ENCODE measurements at regions not wholly inside any gene's neighbourhood (a gene's known extent, or its start where the extent isn't known, plus 50 kb on each side); places are given as distances from the start of the nearest gene placed in this dataset.

- Histone ChIP-seq H3K27me3 (ENCODE audit: control insufficient read depth in 3 of 3, insufficient read depth in 3 of 3, low read length in 2 of 3) (no peaks in the 10 kb centered on the region), H3K36me3 (ENCODE audit: control insufficient read depth in 4 of 4, insufficient read depth in 4 of 4, low read length in 4 of 4) (no peaks in the 10 kb centered on the region), H3K4me1 (ENCODE audit: control insufficient read depth in 5 of 5, insufficient read depth in 5 of 5, low read length in 5 of 5) (no peaks in the 10 kb centered on the region), H3K9me3 (ENCODE audit: control insufficient read depth in 4 of 4, insufficient read depth in 3 of 4, low read length in 3 of 4) (no peaks in the 10 kb centered on the region), H3K4me3 (no peak overlapping the region), H3K9ac (ENCODE audit: insufficient read depth in 1 of 2, low read length in 2 of 2) (no peak overlapping the region), H3K27ac (ENCODE audit: low read depth in 1 of 2, low read length in 1 of 2) (no peak overlapping the region)
- DNase-seq = no peak
- no peak for ATAC-seq (ENCODE audit: insufficient read depth, low FRiP score)
- TF ChIP-seq, protein P1, sequence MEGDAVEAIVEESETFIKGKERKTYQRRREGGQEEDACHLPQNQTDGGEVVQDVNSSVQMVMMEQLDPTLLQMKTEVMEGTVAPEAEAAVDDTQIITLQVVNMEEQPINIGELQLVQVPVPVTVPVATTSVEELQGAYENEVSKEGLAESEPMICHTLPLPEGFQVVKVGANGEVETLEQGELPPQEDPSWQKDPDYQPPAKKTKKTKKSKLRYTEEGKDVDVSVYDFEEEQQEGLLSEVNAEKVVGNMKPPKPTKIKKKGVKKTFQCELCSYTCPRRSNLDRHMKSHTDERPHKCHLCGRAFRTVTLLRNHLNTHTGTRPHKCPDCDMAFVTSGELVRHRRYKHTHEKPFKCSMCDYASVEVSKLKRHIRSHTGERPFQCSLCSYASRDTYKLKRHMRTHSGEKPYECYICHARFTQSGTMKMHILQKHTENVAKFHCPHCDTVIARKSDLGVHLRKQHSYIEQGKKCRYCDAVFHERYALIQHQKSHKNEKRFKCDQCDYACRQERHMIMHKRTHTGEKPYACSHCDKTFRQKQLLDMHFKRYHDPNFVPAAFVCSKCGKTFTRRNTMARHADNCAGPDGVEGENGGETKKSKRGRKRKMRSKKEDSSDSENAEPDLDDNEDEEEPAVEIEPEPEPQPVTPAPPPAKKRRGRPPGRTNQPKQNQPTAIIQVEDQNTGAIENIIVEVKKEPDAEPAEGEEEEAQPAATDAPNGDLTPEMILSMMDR (IDR thresholded peaks at IDR 0.05; ENCODE audit: control extremely low read depth, extremely low read depth) = no peak
- 71 to 92% methylated on average over 2 of the region's 2 CpGs for WGBS, 2 donors
These were observed 992.2 kb downstream of the TSN start for GRCh38 chr2:122747670-122748069.

DNA sequence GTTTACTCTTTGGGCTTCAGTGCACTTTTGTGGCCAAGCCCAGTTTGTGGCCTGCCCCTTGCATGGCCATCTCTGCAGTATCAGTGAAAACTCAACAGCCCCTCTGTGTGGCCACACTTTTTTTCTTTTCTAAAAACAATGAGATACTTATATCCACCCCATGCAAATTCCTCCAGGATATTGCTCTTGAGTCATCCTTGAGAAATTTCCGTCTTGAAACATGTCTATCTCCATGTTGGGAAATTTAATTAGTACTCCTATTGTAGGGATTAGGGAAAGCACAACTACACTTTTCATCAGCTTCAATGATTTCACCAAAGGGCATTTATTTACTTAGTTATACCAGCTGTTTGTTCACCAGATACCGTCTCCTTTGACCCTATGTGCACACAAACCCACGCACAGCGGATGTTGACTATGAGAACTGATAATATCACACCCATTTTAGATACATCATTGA lies 993.1 kb downstream of the TSN start:
- H3K36me3 ChIP-seq (ENCODE audit: control insufficient read depth in 4 of 4, insufficient read depth in 4 of 4, low read length in 4 of 4) = no peaks in the 10 kb centered on the region
- 67% methylated on average over 4 of the region's 4 CpGs for WGBS, 2 donors

GRCh38 chr2:122749405-122749804 lies 994.0 kb downstream of the TSN start:
- Histone ChIP-seq H3K36me3 (ENCODE audit: control insufficient read depth in 4 of 4, insufficient read depth in 4 of 4, low read length in 4 of 4) (no peaks in the 10 kb centered on the region), H3K27me3 (ENCODE audit: control insufficient read depth in 3 of 3, insufficient read depth in 3 of 3, low read length in 2 of 3) (no peaks in the 10 kb centered on the region), H3K4me1 (ENCODE audit: control insufficient read depth in 5 of 5, insufficient read depth in 5 of 5, low read length in 5 of 5) (no peaks in the 10 kb centered on the region), H3K9me3 (ENCODE audit: control insufficient read depth in 4 of 4, insufficient read depth in 3 of 4, low read length in 3 of 4) (no peaks in the 10 kb centered on the region), H3K9ac (ENCODE audit: insufficient read depth in 1 of 2, low read length in 2 of 2) (no peak overlapping the region), H3K27ac (ENCODE audit: low read depth in 1 of 2, low read length in 1 of 2) (no peak overlapping the region), H3K4me3 (no peak overlapping the region)
- TF ChIP-seq, protein P1 (IDR thresholded peaks at IDR 0.05; ENCODE audit: control extremely low read depth, extremely low read depth) = no peak
- WGBS, 2 donors = 30 to 44% methylated on average over 1 of the region's 1 CpG
- no peak for ATAC-seq (ENCODE audit: insufficient read depth, low FRiP score)
- DNase-seq = no peak

More for the DNA sequence above, 993.1 kb downstream of the TSN start:
- no peak overlapping the region for H3K9ac ChIP-seq (ENCODE audit: insufficient read depth in 1 of 2, low read length in 2 of 2)
- no peaks in the 10 kb centered on the region for H3K9me3 ChIP-seq (ENCODE audit: control insufficient read depth in 4 of 4, insufficient read depth in 3 of 4, low read length in 3 of 4)
- H3K4me3 ChIP-seq = no peak overlapping the region
- H3K27me3 ChIP-seq (ENCODE audit: control insufficient read depth in 3 of 3, insufficient read depth in 3 of 3, low read length in 2 of 3) = no peaks in the 10 kb centered on the region
- H3K27ac ChIP-seq (ENCODE audit: low read depth in 1 of 2, low read length in 1 of 2) = no peak overlapping the region
- no peaks in the 10 kb centered on the region for H3K4me1 ChIP-seq (ENCODE audit: control insufficient read depth in 5 of 5, insufficient read depth in 5 of 5, low read length in 5 of 5)
- ATAC-seq (ENCODE audit: insufficient read depth, low FRiP score) (no peak), DNase-seq (no peak)
- TF ChIP-seq, protein P1 (IDR thresholded peaks at IDR 0.05; ENCODE audit: control extremely low read depth, extremely low read depth) = no peak

GRCh38 chr2:122750095-122750494 lies 994.6 kb downstream of the TSN start:
- DNase-seq (no peak), ATAC-seq (ENCODE audit: insufficient read depth, low FRiP score) (no peak)
- no peaks in the 10 kb centered on the region for H3K4me1 ChIP-seq (ENCODE audit: control insufficient read depth in 5 of 5, insufficient read depth in 5 of 5, low read length in 5 of 5)
- H3K4me3 ChIP-seq = no peak overlapping the region
- TF ChIP-seq, protein P1 (IDR thresholded peaks at IDR 0.05; ENCODE audit: control extremely low read depth, extremely low read depth) = no peak
- H3K9me3 ChIP-seq (ENCODE audit: control insufficient read depth in 4 of 4, insufficient read depth in 3 of 4, low read length in 3 of 4) = no peaks in the 10 kb centered on the region
- no peak overlapping the region for H3K27ac ChIP-seq (ENCODE audit: low read depth in 1 of 2, low read length in 1 of 2)
- H3K36me3 ChIP-seq (ENCODE audit: control insufficient read depth in 4 of 4, insufficient read depth in 4 of 4, low read length in 4 of 4) = no peaks in the 10 kb centered on the region
- 66 to 82% methylated on average over 1 of the region's 1 CpG for WGBS, 2 donors
- H3K27me3 ChIP-seq (ENCODE audit: control insufficient read depth in 3 of 3, insufficient read depth in 3 of 3, low read length in 2 of 3) = no peaks in the 10 kb centered on the region
- H3K9ac ChIP-seq (ENCODE audit: insufficient read depth in 1 of 2, low read length in 2 of 2) = no peak overlapping the region
